B cell (primary cell): ENCODE measurements at regions not wholly inside any gene's neighbourhood (a gene's known extent, or its start where the extent isn't known, plus 50 kb on each side); places are given as distances from the start of the nearest gene placed in this dataset.

Experiments
- ATAC-seq: fragments of 200-7000 bp; cut with Tn5 transposase; one replicate; pipeline ENCODE4 v1.10.0; 2021; ENCODE audit warnings: low read depth, mild to moderate bottlenecking, moderate number of reproducible peaks, moderate library complexity
- CTCF ChIA-PET: fragments of 350-600 bp; sonication (Branson Sonifier 250); formaldehyde crosslinking; loops from one replicate; lab custom pipeline; 2021; ENCODE audit warnings: antibody characterized with exemption, inconsistent platforms; lab: Charles Lee
- POLR2A ChIA-PET: fragments of 350-600 bp; sonication (Branson Sonifier 250); formaldehyde crosslinking; loops from one replicate; lab custom pipeline; 2021; ENCODE audit warnings: antibody characterized with exemption; lab: Charles Lee
- DNase-seq: peaks from one replicate; pipeline ENCODE4 v3.0.0; 2013
- H2AFZ ChIP-seq: 2 replicates; pipeline ENCODE4 v1.6.1; 2012; ENCODE audit warnings: mild to moderate bottlenecking, low read depth, low read length; ENCODE audit not compliant: insufficient read depth, poor library complexity, severe bottlenecking
- H3K27ac ChIP-seq, 2 donors: 1 replicate in 1 of 2; 2 replicates in 1 of 2; pipeline ENCODE4 v1.5.1; 2012 to 2013; ENCODE audit warnings: low read length in 2 of 2, mild to moderate bottlenecking in 2 of 2, moderate library complexity in 1 of 2
- H3K27me3 ChIP-seq, 4 experiments: fragments of 200-600 bp in 1 of 4; sonication (generic) in 1 of 4; replicated peaks in 1 of 4; 1 replicate in 2 of 4; 2 replicates in 2 of 4; pipeline versions ENCODE4 v1.6.1 to v1.7.0; 2013 to 2016; ENCODE audit warnings: low read length in 3 of 4, mild to moderate bottlenecking in 2 of 4, mixed read lengths in 1 of 4, moderate library complexity in 1 of 4; ENCODE audit not compliant: insufficient read depth in 4 of 4, control insufficient read depth in 3 of 4; ENCODE audit errors: control extremely low read depth in 1 of 4
- H3K36me3 ChIP-seq, 2 experiments: replicated peaks in 1 of 2; 1 replicate in 1 of 2; 2 replicates in 1 of 2; pipeline versions ENCODE4 v1.6.1 to v1.7.1; 2013; ENCODE audit warnings: low read length in 1 of 2; ENCODE audit not compliant: insufficient read depth in 2 of 2, control insufficient read depth in 1 of 2; ENCODE audit errors: control extremely low read depth in 1 of 2, extremely low read depth in 1 of 2
- H3K4me1 ChIP-seq, 2 donors: fragments of 200-600 bp in 1 of 2; sonication (generic) in 1 of 2; 1 replicate in 1 of 2; 2 replicates in 1 of 2; pipeline versions ENCODE4 v1.5.1 to v1.6.1; 2013 to 2017; ENCODE audit warnings: low read length in 2 of 2; ENCODE audit not compliant: control insufficient read depth in 2 of 2, insufficient read depth in 2 of 2
- H3K4me2 ChIP-seq: replicated peaks from 2 replicates; pipeline ENCODE3; 2012; ENCODE audit warnings: mild to moderate bottlenecking, low read depth, low read length; ENCODE audit not compliant: poor library complexity, severe bottlenecking
- H3K4me3 ChIP-seq, 5 experiments: fragments of 200-600 bp in 1 of 5; sonication (generic) in 1 of 5; 1 replicate in 3 of 5; 2 replicates in 2 of 5; pipeline versions ENCODE4 v1.5.1 to v1.7.0; 2011 to 2016; ENCODE audit warnings: low read length in 4 of 5, mild to moderate bottlenecking in 4 of 5, low read depth in 2 of 5, control low read depth in 1 of 5, moderate library complexity in 1 of 5; ENCODE audit not compliant: insufficient read depth in 1 of 5; ENCODE audit errors: control extremely low read depth in 1 of 5, extremely low read depth in 1 of 5
- H3K79me2 ChIP-seq: fragments of 200-600 bp; sonication (generic); one replicate; pipeline ENCODE4 v1.6.0; 2016; ENCODE audit warnings: low read length; ENCODE audit not compliant: control insufficient read depth, insufficient read depth
- H3K9ac ChIP-seq: fragments of 200-600 bp; sonication (generic); 2 replicates; pipeline ENCODE4 v1.6.1; 2017; ENCODE audit warnings: mild to moderate bottlenecking, low read length, moderate library complexity
- H3K9me3 ChIP-seq, 3 donors: one replicate each; pipeline versions ENCODE4 v1.6.1 to v1.7.1; 2013; ENCODE audit warnings: low read length in 2 of 3; ENCODE audit not compliant: control insufficient read depth in 2 of 3, insufficient read depth in 1 of 3; ENCODE audit errors: control extremely low read depth in 1 of 3
- H4K20me1 ChIP-seq: 2 replicates; pipeline ENCODE4 v1.6.0; 2012; ENCODE audit warnings: mild to moderate bottlenecking, low read length; ENCODE audit not compliant: insufficient read depth, control insufficient read depth, poor library complexity, severe bottlenecking
- H3K27ac Mint-ChIP-seq: one replicate; pipeline ENCODE4 v1.8.0; 2021; ENCODE audit warnings: mixed read lengths
- H3K27me3 Mint-ChIP-seq: one replicate; pipeline ENCODE4 v1.8.0; 2021; ENCODE audit warnings: mixed read lengths
- H3K4me1 Mint-ChIP-seq: one replicate; pipeline ENCODE4 v1.8.0; 2021; ENCODE audit warnings: mixed read lengths
- H3K4me3 Mint-ChIP-seq: one replicate; pipeline ENCODE4 v1.8.0; 2021; ENCODE audit warnings: mixed read lengths
- H3K9me3 Mint-ChIP-seq: one replicate; pipeline ENCODE4 v1.8.0; 2022; ENCODE audit warnings: mixed read lengths; ENCODE audit not compliant: insufficient read depth
- EZH2 ChIP-seq: IDR thresholded peaks from 2 replicates; pipeline ENCODE4 v1.6.1; 2012; ENCODE audit warnings: borderline replicate concordance, low read depth, mild to moderate bottlenecking, moderate library complexity, low read length; ENCODE audit not compliant: insufficient read depth, poor library complexity, severe bottlenecking
- WGBS: methylation state at CpG from one replicate; pipeline ENCODE4 v1.1.5; 2013; ENCODE audit warnings: missing lambda C conversion rate; ENCODE audit not compliant: insufficient coverage; 5-methylcytosine and 5-hydroxymethylcytosine counted together
- intact Hi-C: fragments of 100-400 bp; cut with micrococcal nuclease; formaldehyde crosslinking; loops from one replicate; pipeline ENCODE4 v1.10.0; 2022
- TF ChIP-seq, protein P1 (sequence below): fragments of 200-600 bp; IDR thresholded peaks from one replicate; pipeline ENCODE4 v1.8.0; 2022; ENCODE audit warnings: antibody characterized with exemption, mild to moderate bottlenecking

DNA sequence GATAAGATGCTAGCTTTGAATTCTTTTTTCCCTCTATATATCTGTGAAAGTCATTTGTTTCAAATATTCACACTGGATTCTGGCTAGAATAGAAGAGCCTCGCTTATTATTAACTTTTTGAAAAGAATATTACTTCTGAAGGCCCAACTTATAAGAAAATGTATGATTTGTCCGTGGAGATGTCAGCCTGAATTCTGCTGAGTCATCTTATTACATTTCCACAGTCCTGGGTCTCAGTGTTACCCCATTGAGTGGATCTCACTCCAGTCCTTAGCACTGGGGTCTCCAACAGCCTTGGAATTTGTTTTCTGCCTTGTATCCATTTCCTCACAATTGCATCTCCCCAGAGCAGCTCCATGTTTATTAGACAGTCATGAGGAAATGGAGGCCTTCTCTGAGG, 907.9 kb downstream of the VRK1 start:
- Histone ChIP-seq H2AFZ (no peak overlapping the region), H3K79me2 (no peaks in the 10 kb centered on the region), H3K9ac (no peak overlapping the region), H3K4me2 (no peak overlapping the region), H3K27me3 (no peaks in the 10 kb centered on the region), H3K27ac (no peak overlapping the region), H3K4me3 (no peak overlapping the region), H4K20me1 (no peaks in the 10 kb centered on the region), H3K9me3 (peaks cover 0 to 9% (median 3%) of the 10 kb centered on the region in 3 donors), H3K36me3 (no peaks in the 10 kb centered on the region), H3K4me1 (no peaks in the 10 kb centered on the region)
- Mint-ChIP-seq H3K4me1 (no peaks in the 10 kb centered on the region), H3K4me3 (no peak overlapping the region), H3K27me3 (no peaks in the 10 kb centered on the region), H3K9me3 (peaks cover 4% of the 10 kb centered on the region), H3K27ac (no peak overlapping the region)
- intact Hi-C loops: no loop called here
- TF ChIP-seq, protein P1, sequence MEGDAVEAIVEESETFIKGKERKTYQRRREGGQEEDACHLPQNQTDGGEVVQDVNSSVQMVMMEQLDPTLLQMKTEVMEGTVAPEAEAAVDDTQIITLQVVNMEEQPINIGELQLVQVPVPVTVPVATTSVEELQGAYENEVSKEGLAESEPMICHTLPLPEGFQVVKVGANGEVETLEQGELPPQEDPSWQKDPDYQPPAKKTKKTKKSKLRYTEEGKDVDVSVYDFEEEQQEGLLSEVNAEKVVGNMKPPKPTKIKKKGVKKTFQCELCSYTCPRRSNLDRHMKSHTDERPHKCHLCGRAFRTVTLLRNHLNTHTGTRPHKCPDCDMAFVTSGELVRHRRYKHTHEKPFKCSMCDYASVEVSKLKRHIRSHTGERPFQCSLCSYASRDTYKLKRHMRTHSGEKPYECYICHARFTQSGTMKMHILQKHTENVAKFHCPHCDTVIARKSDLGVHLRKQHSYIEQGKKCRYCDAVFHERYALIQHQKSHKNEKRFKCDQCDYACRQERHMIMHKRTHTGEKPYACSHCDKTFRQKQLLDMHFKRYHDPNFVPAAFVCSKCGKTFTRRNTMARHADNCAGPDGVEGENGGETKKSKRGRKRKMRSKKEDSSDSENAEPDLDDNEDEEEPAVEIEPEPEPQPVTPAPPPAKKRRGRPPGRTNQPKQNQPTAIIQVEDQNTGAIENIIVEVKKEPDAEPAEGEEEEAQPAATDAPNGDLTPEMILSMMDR: no peak
- TF ChIP-seq EZH2: no peak
- no peak for ATAC-seq
- no CpG with 5 or more reads among the region's 2 CpGs for WGBS
- DNase-seq: no peak
- CTCF ChIA-PET: no interaction called here
- POLR2A ChIA-PET: no interaction called here

DNA sequence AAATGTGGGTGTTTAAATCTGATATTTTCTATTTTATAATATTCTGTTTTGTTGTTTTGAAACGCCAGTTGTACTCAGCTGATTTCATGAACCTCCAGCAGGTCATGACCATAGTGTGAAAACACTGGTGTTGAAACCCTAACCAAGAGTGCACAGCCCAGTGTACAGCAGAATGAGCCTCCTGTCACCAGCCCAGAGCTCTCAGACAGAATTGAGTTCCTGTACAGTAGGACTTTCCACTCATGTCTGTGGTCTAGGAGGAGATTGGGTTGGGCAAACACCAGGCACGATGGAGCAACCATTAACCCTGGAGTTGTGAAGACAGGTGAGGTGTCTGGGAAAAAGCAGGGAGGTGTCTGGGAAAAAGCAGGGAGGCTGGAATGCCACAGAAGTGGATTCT, 908.8 kb downstream of the VRK1 start:
- no peaks in the 10 kb centered on the region for H3K79me2 ChIP-seq
- WGBS: 63% methylated on average over 2 of the region's 2 CpGs
- no peaks in the 10 kb centered on the region for H3K4me1 ChIP-seq
- H3K4me3 ChIP-seq: no peak overlapping the region
- H3K27ac ChIP-seq: no peak overlapping the region
- H3K4me3 Mint-ChIP-seq: no peak overlapping the region
- H3K9me3 ChIP-seq: peaks cover 0 to 9% (median 3%) of the 10 kb centered on the region in 3 donors
- H3K27me3 ChIP-seq: no peaks in the 10 kb centered on the region
- H2AFZ ChIP-seq: no peak overlapping the region
- H3K27ac Mint-ChIP-seq: no peak overlapping the region
- DNase-seq (no peak), ATAC-seq (no peak)
- no peaks in the 10 kb centered on the region for H3K4me1 Mint-ChIP-seq
- H3K36me3 ChIP-seq: no peaks in the 10 kb centered on the region
- no peaks in the 10 kb centered on the region for H3K27me3 Mint-ChIP-seq
- TF ChIP-seq EZH2: no peak
- TF ChIP-seq, protein P1: no peak
- CTCF ChIA-PET: no interaction called here
- H4K20me1 ChIP-seq: no peaks in the 10 kb centered on the region
- H3K9me3 Mint-ChIP-seq: peaks cover 7% of the 10 kb centered on the region
- no peak overlapping the region for H3K9ac ChIP-seq
- POLR2A ChIA-PET: no interaction called here
- intact Hi-C loops: no loop called here
- H3K4me2 ChIP-seq: no peak overlapping the region
